Gastroesophageal sphincter (tissue), 4 donors: ENCODE measurements at regions not wholly inside any gene's neighbourhood (a gene's known extent, or its start where the extent isn't known, plus 50 kb on each side); places are given as distances from the start of the nearest gene placed in this dataset.

Source experiments
- ATAC-seq: fragments of 150-250 bp; one replicate; pipeline ENCODE4 v1.9.1; 2016; ENCODE audit warnings: mild to moderate bottlenecking, moderate library complexity
- H3K27ac ChIP-seq, 4 donors: fragments of 200-600 bp; sonication (generic) in 3 of 4; 1 replicate in 3 of 4; 2 replicates in 1 of 4; pipeline ENCODE4 v1.5.1; 2016 to 2019
- H3K27me3 ChIP-seq: fragments of 200-600 bp; sonication (generic); one replicate; pipeline ENCODE4 v1.5.1; 2019
- H3K36me3 ChIP-seq, 2 donors: fragments of 200-600 bp; sonication (generic); one replicate each; pipeline ENCODE4 v1.5.1; 2019; ENCODE audit warnings: control low read depth in 1 of 2
- H3K4me1 ChIP-seq, 3 donors: fragments of 200-600 bp; sonication (generic); 1 replicate in 2 of 3; 2 replicates in 1 of 3; pipeline ENCODE4 v1.5.1; 2016 to 2019; ENCODE audit warnings: control low read depth in 2 of 3
- H3K4me3 ChIP-seq, 2 donors: fragments of 200-600 bp; sonication (generic); one replicate each; pipeline ENCODE4 v1.5.1; 2019; ENCODE audit warnings: mild to moderate bottlenecking in 1 of 2, moderate library complexity in 1 of 2
- H3K9me3 ChIP-seq, 3 donors: fragments of 200-600 bp; sonication (generic); one replicate each; pipeline ENCODE4 v1.5.1; 2017 to 2019; ENCODE audit warnings: control low read depth in 2 of 3
- EP300 ChIP-seq: sonication (generic); formaldehyde crosslinking; IDR thresholded peaks from one replicate; pipeline ENCODE4 v1.6.1; 2017; ENCODE audit warnings: antibody characterized with exemption, mild to moderate bottlenecking
- POLR2A ChIP-seq, 2 donors: fragments of 450-650 bp; IDR thresholded peaks; one replicate each; pipeline ENCODE4 v1.6.1; 2017; ENCODE audit warnings: antibody characterized with exemption in 2 of 2, mild to moderate bottlenecking in 2 of 2, moderate library complexity in 1 of 2
- POLR2AphosphoS5 ChIP-seq: sonication (generic); formaldehyde crosslinking; IDR thresholded peaks from one replicate; pipeline ENCODE4 v1.6.1; 2017; ENCODE audit warnings: antibody characterized with exemption
- WGBS, 2 donors: methylation state at CpG; one replicate each; pipeline ENCODE4 v1.1.5; 2018; ENCODE audit warnings: low coverage in 1 of 2; 5-methylcytosine and 5-hydroxymethylcytosine counted together
- TF ChIP-seq, protein P1 (sequence below), 4 experiments: fragments of 200-600 bp in 2 of 4; fragments of 450-650 bp in 2 of 4; sonication (generic) in 1 of 4; IDR thresholded peaks; one replicate each; pipeline ENCODE4 v1.5.1; 2017 to 2019; ENCODE audit warnings: antibody characterized with exemption in 4 of 4, mild to moderate bottlenecking in 2 of 4, moderate library complexity in 2 of 4

- Histone ChIP-seq H3K4me1 (no peaks in the 10 kb centered on the region), H3K27ac (no peak overlapping the region), H3K4me3 (no peak overlapping the region), H3K27me3 (no peaks in the 10 kb centered on the region), H3K9me3 (peaks cover 0 to 9% (median 0%) of the 10 kb centered on the region in 3 donors), H3K36me3 (no peaks in the 10 kb centered on the region)
- no peak for ATAC-seq
- TF ChIP-seq, protein P1, sequence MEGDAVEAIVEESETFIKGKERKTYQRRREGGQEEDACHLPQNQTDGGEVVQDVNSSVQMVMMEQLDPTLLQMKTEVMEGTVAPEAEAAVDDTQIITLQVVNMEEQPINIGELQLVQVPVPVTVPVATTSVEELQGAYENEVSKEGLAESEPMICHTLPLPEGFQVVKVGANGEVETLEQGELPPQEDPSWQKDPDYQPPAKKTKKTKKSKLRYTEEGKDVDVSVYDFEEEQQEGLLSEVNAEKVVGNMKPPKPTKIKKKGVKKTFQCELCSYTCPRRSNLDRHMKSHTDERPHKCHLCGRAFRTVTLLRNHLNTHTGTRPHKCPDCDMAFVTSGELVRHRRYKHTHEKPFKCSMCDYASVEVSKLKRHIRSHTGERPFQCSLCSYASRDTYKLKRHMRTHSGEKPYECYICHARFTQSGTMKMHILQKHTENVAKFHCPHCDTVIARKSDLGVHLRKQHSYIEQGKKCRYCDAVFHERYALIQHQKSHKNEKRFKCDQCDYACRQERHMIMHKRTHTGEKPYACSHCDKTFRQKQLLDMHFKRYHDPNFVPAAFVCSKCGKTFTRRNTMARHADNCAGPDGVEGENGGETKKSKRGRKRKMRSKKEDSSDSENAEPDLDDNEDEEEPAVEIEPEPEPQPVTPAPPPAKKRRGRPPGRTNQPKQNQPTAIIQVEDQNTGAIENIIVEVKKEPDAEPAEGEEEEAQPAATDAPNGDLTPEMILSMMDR (IDR thresholded peaks at IDR 0.05), result no peak
- TF ChIP-seq POLR2A (IDR thresholded peaks at IDR 0.05) (no peak), EP300 (no peak), POLR2AphosphoS5 (no peak)
- WGBS, 2 donors, result 91 to 92% methylated on average over 2 of the region's 2 CpGs
Observed at GRCh38 chr6:115706981-115707380, 353.7 kb downstream of the FRK start.

GRCh38 chr6:115706324-115706723 is 354.4 kb downstream of the FRK start:
- no peak for TF ChIP-seq POLR2A (IDR thresholded peaks at IDR 0.05)
- TF ChIP-seq POLR2AphosphoS5, result no peak
- TF ChIP-seq EP300, result no peak
- TF ChIP-seq, protein P1 (IDR thresholded peaks at IDR 0.05), result no peak
- H3K36me3 ChIP-seq, result no peaks in the 10 kb centered on the region
- no peaks in the 10 kb centered on the region for H3K4me1 ChIP-seq
- no peak for ATAC-seq
- no peaks in the 10 kb centered on the region for H3K27me3 ChIP-seq
- peaks cover 0 to 15% (median 0%) of the 10 kb centered on the region in 3 donors for H3K9me3 ChIP-seq
- no peak overlapping the region for H3K27ac ChIP-seq
- no peak overlapping the region for H3K4me3 ChIP-seq

DNA sequence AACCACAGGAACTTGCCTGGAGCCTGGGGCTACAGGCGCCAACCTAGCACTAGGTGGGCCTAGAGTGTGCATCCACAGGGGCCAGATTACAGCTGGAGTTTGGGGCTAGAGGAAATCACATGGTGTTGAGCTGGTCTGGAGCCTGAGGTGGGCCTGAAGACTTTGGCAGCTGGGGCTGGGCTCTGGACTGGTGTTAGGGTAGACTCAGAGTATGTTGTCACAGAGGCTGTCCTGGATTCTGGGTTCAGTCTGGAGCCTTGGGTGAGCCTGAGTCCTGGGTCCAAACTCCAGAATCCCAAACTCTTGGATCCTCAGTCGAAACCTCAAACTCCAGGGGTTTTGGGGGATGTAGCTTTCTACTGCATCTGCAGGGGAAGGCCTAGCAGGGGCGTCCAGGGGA is 356.7 kb downstream of the FRK start:
- no peak for TF ChIP-seq POLR2A (IDR thresholded peaks at IDR 0.05)
- TF ChIP-seq, protein P1 (IDR thresholded peaks at IDR 0.05), result no peak
- H3K36me3 ChIP-seq, result no peaks in the 10 kb centered on the region
- 60% methylated on average over 1 of the region's 3 CpGs; no CpG with 5 or more reads in 1 of the 2 donors for WGBS, 2 donors
- no peaks in the 10 kb centered on the region for H3K4me1 ChIP-seq
- peaks cover 0 to 18% (median 0%) of the 10 kb centered on the region in 3 donors for H3K9me3 ChIP-seq
- H3K4me3 ChIP-seq, result no peak overlapping the region
- no peak overlapping the region for H3K27ac ChIP-seq
- H3K27me3 ChIP-seq, result no peaks in the 10 kb centered on the region
- ATAC-seq, result no peak

DNA sequence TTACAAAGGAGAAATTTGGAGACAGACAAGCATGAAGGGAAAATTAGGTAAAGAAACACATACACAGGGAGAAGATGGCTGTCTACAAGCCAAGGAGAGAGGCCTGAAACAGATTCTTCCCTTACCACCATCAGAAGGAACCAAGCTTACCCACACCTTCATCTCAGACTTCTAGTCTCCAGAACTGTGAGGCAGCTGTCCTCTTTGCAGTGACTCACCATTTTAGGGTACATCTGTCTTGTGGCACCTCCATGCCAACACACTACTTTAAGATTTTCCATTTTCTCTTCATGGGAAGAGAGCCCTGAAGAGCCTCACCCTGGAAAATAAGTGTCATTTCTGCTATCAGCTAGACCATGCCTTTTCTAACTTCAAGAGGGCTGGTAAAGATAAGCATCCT is 369.3 kb downstream of the FRK start:
- H3K27ac ChIP-seq, result no peak overlapping the region
- TF ChIP-seq EP300 (no peak), POLR2A (IDR thresholded peaks at IDR 0.05) (no peak), POLR2AphosphoS5 (no peak)
- TF ChIP-seq, protein P1 (IDR thresholded peaks at IDR 0.05), result no peak
- no peak for ATAC-seq
- H3K9me3 ChIP-seq, result no peaks in the 10 kb centered on the region
- H3K4me3 ChIP-seq, result no peak overlapping the region
- H3K36me3 ChIP-seq, result no peaks in the 10 kb centered on the region
- H3K4me1 ChIP-seq, result no peaks in the 10 kb centered on the region
- no peaks in the 10 kb centered on the region for H3K27me3 ChIP-seq

GRCh38 chr6:115690854-115691253 is 369.8 kb downstream of the FRK start:
- Histone ChIP-seq H3K4me3 (no peak overlapping the region), H3K27me3 (no peaks in the 10 kb centered on the region), H3K27ac (no peak overlapping the region), H3K9me3 (no peaks in the 10 kb centered on the region), H3K36me3 (no peaks in the 10 kb centered on the region), H3K4me1 (no peaks in the 10 kb centered on the region)
- TF ChIP-seq POLR2AphosphoS5 (no peak), POLR2A (IDR thresholded peaks at IDR 0.05) (no peak)
- ATAC-seq, result no peak
- WGBS, 2 donors, result 71 to 89% methylated on average over 3 of the region's 3 CpGs
